ENCODE measurements at regions not wholly inside any gene's neighbourhood (a gene's known extent, or its start where the extent isn't known, plus 50 kb on each side); places are given as distances from the start of the nearest gene placed in this dataset.

- no peak for DNase-seq (ENCODE audit: low read depth)
Observed at GRCh38 chr11:70842256-70842655, 410.1 kb downstream of the SHANK2 start.

- no peak for DNase-seq (ENCODE audit: low read depth)
Observed at GRCh38 chr11:70842701-70843100, 409.7 kb downstream of the SHANK2 start.

DNA sequence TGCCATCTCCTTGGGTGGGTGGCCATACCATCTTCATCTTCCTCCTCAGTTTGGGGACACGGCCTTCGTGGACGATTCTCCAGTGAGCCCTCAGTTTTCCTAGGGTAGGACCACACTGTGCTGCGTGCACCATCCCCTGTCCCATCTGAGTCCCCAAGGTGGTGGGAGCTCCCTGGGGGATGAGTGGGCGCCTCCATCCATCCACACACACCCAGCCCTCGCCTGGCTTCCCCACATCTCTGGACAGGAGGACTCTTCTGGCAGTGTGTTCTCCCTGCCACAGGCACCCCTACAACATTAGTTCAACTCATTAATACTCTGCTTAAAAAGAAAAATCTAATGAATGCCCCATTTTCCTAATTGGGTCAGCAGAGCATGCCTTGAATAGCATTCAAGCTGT lies 408.5 kb downstream of the SHANK2 start:
- no peak for DNase-seq (ENCODE audit: low read depth)

DNA sequence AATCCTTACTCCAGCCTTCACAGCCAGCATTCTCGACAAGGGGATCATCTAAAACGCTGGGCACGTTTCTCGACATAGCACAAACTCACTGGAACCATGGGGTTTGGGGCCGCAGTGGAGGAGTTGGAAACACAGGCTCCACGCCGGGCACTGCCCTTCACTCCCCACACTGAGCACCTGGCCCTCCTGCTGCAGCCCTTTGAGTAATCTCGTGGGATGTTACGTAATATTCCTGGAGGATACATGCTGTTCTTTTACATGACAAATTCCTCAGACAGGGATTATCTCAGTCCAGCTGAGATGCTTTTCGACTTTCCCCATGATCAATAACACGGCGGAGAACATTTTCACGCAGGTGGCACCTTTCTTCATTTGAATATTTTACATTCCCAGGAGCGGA lies 408.0 kb downstream of the SHANK2 start:
- DNase-seq (ENCODE audit: low read depth) = no peak

- DNase-seq (ENCODE audit: low read depth) = no peak
Observed at GRCh38 chr11:70845591-70846041, 406.8 kb downstream of the SHANK2 start.

GRCh38 chr11:70846781-70847655 lies 405.4 kb downstream of the SHANK2 start:
- no peak for DNase-seq (ENCODE audit: low read depth)

DNA sequence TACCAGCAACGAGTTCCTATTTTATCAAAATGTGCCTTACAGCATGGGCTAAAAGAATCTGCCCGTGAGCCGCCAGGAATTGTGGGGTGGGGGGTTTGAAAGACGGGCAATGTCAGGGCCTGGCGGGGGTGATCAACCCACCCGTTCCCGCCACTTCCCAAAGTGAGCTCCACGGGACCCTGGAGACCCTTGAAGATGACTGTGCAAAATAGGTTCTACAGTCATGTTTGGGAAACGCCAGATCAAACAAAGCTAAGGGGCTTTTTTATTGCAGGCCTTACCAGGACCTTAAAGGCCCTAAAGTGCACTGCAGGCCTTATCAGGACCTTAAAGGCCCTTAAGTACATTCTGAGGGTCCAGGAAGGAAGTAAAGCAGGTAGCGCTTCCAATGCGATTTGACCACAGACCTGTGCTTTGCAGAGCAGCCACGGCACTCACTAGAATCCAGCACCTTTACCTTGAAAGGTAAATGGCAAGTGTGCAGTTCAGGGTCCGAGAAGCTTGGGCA lies 404.1 kb downstream of the SHANK2 start:
- no peak for DNase-seq (ENCODE audit: low read depth)

GRCh38 chr11:70849031-70849430 lies 403.3 kb downstream of the SHANK2 start:
- DNase-seq (ENCODE audit: low read depth) = no peak

- DNase-seq (ENCODE audit: low read depth) = no peak
Observed at GRCh38 chr11:70851308-70851707, 401.1 kb downstream of the SHANK2 start.

DNA sequence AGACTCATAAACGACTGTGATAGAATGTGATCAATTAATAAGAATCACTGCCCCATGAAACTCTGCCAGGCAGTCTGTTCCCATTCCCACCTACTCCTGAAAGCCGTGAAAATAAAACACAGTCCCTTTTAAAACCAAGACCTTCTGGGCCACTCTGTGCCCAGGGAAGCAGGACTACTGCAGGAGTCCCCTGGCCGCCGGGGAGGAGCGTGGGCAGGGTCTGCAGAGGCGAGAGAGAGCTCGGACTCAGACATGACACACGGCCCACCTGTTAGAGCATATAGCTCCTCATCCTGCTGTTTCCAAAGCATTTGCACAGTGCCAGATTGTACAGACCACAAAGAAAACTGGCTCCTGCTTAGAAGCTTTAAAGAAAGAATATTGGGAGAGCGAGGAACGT lies 400.5 kb downstream of the SHANK2 start:
- DNase-seq (ENCODE audit: low read depth) = no peak

DNA sequence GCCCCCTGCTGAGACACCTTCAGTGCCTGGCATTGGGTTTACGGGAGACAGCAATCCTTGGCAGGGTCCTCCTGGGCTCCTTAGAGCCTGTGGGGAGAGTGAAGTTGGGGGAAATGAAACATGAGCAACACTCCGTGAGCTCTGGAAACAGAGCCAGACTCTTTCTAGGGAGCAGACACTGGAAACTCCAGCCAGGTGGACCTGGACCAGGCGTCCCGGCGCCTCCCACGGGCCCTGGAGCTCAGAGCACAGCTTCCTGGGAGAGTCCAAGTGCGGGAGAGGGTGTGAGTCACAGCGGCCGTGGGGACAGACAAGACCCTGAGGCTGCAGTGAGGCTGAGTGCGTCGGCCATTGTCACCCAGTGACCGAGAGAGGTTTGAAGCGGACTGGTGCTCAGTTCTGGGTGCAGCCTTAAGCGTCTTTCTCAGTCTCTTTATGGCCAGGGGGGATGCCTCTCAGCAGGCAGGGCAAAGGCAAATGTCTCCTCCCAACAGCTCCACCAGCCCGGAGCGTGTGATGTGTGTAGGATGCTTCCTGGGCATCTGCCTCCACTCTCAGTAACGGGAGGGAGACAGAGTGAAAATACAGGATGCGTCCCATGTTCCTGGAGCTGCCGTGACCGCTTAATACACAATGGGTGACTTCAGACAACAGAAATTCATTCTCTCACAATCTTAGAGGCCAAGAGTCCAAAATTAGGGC lies 399.2 kb downstream of the SHANK2 start:
- no peak for DNase-seq (ENCODE audit: low read depth)

GRCh38 chr11:70853770-70854108 lies 398.6 kb downstream of the SHANK2 start:
- DNase-seq (ENCODE audit: low read depth) = no peak

DNA sequence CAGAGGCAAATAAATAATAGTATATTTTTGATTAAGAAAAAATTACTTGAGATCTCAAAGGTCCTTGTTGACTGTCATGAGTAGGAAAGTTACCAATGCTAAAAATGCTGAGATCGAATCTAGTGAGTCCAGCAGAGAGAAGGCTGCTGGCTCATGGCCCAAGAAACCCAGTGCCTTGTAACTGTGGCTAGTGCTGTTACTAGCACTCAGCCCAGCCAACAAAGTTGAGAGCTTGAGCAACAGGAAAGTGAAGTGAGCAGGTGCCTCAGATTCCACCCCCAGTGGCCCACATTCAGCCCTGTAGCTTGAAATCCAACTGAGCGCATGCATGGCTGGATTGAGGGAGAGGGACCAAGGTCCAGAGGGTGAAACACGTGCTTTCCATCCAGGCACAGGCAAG lies 398.2 kb downstream of the SHANK2 start:
- DNase-seq (ENCODE audit: low read depth) = no peak

DNA sequence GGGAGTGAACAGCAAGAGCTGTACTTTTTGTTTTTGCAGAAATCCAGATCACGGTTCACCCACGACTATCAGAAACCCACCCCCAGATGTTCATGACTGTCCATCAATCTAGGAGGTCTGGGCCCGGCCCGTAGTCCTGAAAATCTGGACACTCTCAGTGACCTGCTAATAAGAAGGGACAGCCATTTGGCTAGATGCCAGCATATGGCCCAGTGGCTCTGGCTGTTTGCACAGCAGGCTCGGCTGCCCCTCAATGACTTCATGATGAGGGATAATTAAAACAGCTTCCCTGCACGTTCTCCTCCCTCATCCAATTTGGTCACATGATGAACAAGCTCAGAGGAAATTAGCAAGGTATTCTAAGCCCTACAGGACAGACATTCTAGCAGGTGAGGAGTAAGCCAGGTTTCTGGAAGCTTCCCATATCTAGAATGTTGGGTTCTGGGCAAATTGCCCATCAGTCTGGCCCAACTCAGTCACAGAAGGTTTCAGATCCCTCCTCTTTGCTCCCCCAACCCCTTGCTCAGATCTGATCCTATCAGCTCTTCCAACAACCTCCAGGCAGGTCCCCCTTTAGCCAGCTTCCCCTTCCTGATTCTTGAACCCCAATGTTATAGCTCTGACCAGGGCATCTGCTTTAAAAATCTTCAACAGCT lies 397.3 kb downstream of the SHANK2 start:
- DNase-seq (ENCODE audit: low read depth) = no peak

GRCh38 chr11:70857894-70858293 lies 394.5 kb downstream of the SHANK2 start:
- DNase-seq (ENCODE audit: low read depth) = no peak

DNA sequence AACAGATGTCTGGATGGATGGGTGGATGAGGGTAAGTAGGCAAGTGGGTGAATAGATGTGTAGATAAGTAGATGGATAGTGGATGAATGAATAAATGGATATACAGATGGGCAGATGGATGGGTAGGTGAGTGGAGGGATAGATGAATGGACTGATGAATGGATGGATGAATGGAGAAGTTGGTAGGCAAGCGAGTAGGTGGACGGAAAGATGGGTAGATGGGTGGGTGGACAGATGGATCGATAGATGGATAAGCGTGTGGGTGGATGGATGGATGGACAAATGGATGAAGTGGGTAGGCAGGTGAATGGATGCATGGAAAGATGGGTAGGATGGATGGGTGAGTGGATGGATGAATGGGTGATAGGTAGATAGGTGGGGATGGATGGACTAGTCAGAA lies 393.2 kb downstream of the SHANK2 start:
- DNase-seq (ENCODE audit: low read depth) = no peak

DNA sequence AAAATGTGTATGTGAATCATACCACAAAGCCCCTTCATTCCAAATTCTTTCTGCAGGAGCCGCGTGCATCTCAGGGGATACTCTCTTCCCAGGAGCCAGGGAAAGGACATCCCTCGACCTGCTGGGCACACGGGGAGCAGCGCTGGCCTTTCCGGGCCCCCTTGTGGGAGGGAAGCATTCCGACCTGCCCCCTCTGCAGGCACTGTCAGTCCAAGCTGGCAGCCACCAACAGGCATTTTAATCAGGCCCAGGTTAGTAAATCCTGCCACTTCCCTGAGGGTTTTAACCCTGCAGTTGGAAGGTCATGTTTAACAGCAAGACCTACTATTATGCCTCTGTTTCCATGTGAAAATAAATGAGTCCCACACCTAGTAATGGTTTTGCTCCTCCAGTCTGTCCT lies 391.5 kb downstream of the SHANK2 start:
- no peak for DNase-seq (ENCODE audit: low read depth)

- no peak for DNase-seq (ENCODE audit: low read depth)
Observed at GRCh38 chr11:70861559-70861958, 390.8 kb downstream of the SHANK2 start.

- no peak for DNase-seq (ENCODE audit: low read depth)
Observed at GRCh38 chr11:70862093-70862492, 390.3 kb downstream of the SHANK2 start.

DNA sequence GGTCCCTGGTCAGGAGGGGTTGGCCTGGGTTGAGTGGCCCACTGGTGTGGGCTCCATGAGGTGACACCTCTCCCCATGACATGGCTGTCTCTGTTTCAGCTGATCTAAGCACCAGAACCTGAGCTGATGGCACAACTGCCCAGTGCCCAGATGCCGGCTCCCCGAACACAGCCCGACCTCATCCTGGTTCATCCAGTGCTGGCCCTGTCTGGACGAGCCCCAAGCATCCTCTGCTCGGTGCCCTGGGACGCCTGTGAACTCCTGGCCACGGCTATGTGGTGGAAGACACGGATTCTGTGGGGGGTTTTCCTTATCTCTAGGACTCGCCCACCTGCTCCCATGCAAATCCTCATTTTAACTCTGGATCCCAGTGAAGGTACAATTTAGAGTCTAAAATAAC lies 389.2 kb downstream of the SHANK2 start:
- DNase-seq (ENCODE audit: low read depth) = no peak

GRCh38 chr11:70863993-70864392 lies 388.4 kb downstream of the SHANK2 start:
- no peak for DNase-seq (ENCODE audit: low read depth)

DNA sequence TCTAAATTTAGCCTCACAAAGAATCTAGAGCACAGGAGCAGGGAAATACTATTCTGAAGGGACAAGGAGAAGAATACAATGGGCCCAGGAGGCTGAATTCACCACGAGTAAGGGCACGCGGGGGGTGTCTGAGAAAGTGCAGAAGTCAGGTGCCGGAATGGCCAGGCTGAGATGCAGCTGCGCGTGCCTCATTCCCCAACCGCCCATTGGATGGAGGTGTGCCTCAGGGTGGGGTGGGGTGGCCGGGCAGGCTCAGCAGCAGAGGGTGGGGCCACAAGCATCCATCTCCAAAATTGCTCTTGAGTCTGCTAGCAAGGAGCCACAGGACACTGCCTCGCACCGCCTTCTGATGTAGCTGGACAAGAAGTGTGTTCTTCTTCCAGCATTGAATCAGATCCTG lies 387.0 kb downstream of the SHANK2 start:
- no peak for DNase-seq (ENCODE audit: low read depth)

All from HT1080 (cell line).